ENCODE measurements at regions not wholly inside any gene's neighbourhood (a gene's known extent, or its start where the extent isn't known, plus 50 kb on each side); places are given as distances from the start of the nearest gene placed in this dataset.

DNA sequence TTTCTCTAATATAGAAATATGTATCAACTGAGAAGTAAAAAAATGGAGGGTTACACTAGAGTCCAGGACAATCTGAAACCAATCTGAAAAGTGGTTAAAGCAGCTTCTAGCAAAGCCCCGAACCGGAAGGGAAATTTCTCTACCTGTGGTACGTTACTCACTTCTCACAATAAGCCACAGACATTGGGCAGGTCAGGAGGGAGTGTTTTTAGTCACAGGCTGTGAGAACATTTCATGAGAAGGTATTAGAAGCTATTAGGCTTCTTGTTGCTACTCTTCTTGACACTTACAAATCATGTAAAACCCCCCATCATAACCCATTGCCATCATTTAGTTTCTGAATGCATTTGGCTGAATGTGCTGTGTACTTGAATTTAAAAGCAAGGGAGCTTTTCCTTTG, 120.9 kb downstream of the NUFIP1 start:
- H4K20me1 ChIP-seq (ENCODE audit: control insufficient read depth, extremely low read depth, insufficient read depth, low read length), result no peaks in the 10 kb centered on the region
- H3K4me2 ChIP-seq (ENCODE audit: control insufficient read depth, extremely low read depth, insufficient read depth, low read depth, low read length), result no peak overlapping the region
- no peaks in the 10 kb centered on the region for H3K9me1 ChIP-seq (ENCODE audit: control insufficient read depth, extremely low read depth, insufficient read depth, low read length)
- no peaks in the 10 kb centered on the region for H3K36me3 ChIP-seq (ENCODE audit: control insufficient read depth in 2 of 2, extremely low read depth in 1 of 2, insufficient read depth in 2 of 2, low read length in 2 of 2)
- DNase-seq (ENCODE audit: low read depth, low spot score), result no peak
- no peak overlapping the region for H2AFZ ChIP-seq (ENCODE audit: control insufficient read depth, low read length)
- no peaks in the 10 kb centered on the region for H3K79me2 ChIP-seq (ENCODE audit: control insufficient read depth, insufficient read depth, low read length)
- H3K9ac ChIP-seq (ENCODE audit: control insufficient read depth, extremely low read depth, insufficient read depth, low read length), result no peak overlapping the region
- dilution Hi-C loops (cut with MboI; ENCODE audit: extremely low pct_ligation_motif_present, low sequenced_read_pairs), result no loop called here
- no peaks in the 10 kb centered on the region for H3K4me1 ChIP-seq (ENCODE audit: control insufficient read depth, extremely low read depth, insufficient read depth, low read length)
- H3K4me3 ChIP-seq (ENCODE audit: control insufficient read depth in 2 of 3, extremely low read depth in 1 of 3, insufficient read depth in 2 of 3, low read depth in 1 of 3, low read length in 3 of 3), result no peak overlapping the region
- H3K9me3 ChIP-seq (ENCODE audit: control insufficient read depth, low read depth, low read length), result no peaks in the 10 kb centered on the region
- H3K27me3 ChIP-seq (ENCODE audit: control insufficient read depth, extremely low read depth, insufficient read depth, low read length), result no peaks in the 10 kb centered on the region
- FAIRE-seq, result no peak
- TF ChIP-seq, protein P1, sequence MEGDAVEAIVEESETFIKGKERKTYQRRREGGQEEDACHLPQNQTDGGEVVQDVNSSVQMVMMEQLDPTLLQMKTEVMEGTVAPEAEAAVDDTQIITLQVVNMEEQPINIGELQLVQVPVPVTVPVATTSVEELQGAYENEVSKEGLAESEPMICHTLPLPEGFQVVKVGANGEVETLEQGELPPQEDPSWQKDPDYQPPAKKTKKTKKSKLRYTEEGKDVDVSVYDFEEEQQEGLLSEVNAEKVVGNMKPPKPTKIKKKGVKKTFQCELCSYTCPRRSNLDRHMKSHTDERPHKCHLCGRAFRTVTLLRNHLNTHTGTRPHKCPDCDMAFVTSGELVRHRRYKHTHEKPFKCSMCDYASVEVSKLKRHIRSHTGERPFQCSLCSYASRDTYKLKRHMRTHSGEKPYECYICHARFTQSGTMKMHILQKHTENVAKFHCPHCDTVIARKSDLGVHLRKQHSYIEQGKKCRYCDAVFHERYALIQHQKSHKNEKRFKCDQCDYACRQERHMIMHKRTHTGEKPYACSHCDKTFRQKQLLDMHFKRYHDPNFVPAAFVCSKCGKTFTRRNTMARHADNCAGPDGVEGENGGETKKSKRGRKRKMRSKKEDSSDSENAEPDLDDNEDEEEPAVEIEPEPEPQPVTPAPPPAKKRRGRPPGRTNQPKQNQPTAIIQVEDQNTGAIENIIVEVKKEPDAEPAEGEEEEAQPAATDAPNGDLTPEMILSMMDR (optimal IDR thresholded peaks at IDR 0.05 in 1 of 3, IDR thresholded peaks at IDR 0.05 in 1 of 3, conservative IDR thresholded peaks at IDR 0.05 in 1 of 3; ENCODE audit: extremely low read depth in 1 of 3, insufficient read depth in 2 of 3, low read length in 3 of 3), result no peak
- TF ChIP-seq EZH2 (IDR thresholded peaks at IDR 0.05; ENCODE audit: low read length), result no peak
- no peak overlapping the region for H3K27ac ChIP-seq (ENCODE audit: control insufficient read depth, insufficient read depth, low read length)

DNA sequence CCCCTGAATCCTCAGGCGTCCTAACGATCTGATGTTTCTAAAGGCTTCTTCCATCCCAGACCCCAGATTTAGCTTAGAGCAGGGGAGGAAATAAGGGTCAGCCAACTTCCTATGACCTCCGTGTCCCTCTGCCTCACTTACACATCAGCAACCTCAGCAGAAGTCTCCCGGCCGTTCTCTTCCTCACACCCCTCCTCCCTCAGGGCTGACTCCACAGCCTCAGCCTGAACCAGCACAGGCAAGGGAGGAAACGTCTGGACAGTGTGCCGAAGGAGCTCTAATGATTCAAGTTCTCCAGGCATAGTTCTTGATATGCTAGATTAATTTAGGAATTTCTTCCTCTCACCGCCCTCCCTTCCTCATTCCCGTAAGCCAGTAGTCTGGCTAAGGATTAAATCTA, 121.4 kb downstream of the NUFIP1 start:
- DNase-seq (ENCODE audit: low read depth, low spot score) (no peak), FAIRE-seq (no peak)
- Histone ChIP-seq H3K9me3 (ENCODE audit: control insufficient read depth, low read depth, low read length) (no peaks in the 10 kb centered on the region), H3K9ac (ENCODE audit: control insufficient read depth, extremely low read depth, insufficient read depth, low read length) (no peak overlapping the region), H3K27me3 (ENCODE audit: control insufficient read depth, extremely low read depth, insufficient read depth, low read length) (no peaks in the 10 kb centered on the region), H3K27ac (ENCODE audit: control insufficient read depth, insufficient read depth, low read length) (no peak overlapping the region), H3K9me1 (ENCODE audit: control insufficient read depth, extremely low read depth, insufficient read depth, low read length) (no peaks in the 10 kb centered on the region), H2AFZ (ENCODE audit: control insufficient read depth, low read length) (no peak overlapping the region), H4K20me1 (ENCODE audit: control insufficient read depth, extremely low read depth, insufficient read depth, low read length) (no peaks in the 10 kb centered on the region), H3K4me3 (ENCODE audit: control insufficient read depth in 2 of 3, extremely low read depth in 1 of 3, insufficient read depth in 2 of 3, low read depth in 1 of 3, low read length in 3 of 3) (no peak overlapping the region), H3K4me2 (ENCODE audit: control insufficient read depth, extremely low read depth, insufficient read depth, low read depth, low read length) (no peak overlapping the region), H3K36me3 (ENCODE audit: control insufficient read depth in 2 of 2, extremely low read depth in 1 of 2, insufficient read depth in 2 of 2, low read length in 2 of 2) (no peaks in the 10 kb centered on the region), H3K79me2 (ENCODE audit: control insufficient read depth, insufficient read depth, low read length) (no peaks in the 10 kb centered on the region), H3K4me1 (ENCODE audit: control insufficient read depth, extremely low read depth, insufficient read depth, low read length) (no peaks in the 10 kb centered on the region)
- dilution Hi-C loops (cut with MboI; ENCODE audit: extremely low pct_ligation_motif_present, low sequenced_read_pairs), result no loop called here
- TF ChIP-seq, protein P1 (optimal IDR thresholded peaks at IDR 0.05 in 1 of 3, IDR thresholded peaks at IDR 0.05 in 1 of 3, conservative IDR thresholded peaks at IDR 0.05 in 1 of 3; ENCODE audit: extremely low read depth in 1 of 3, insufficient read depth in 2 of 3, low read length in 3 of 3), result no peak
- no peak for TF ChIP-seq EZH2 (IDR thresholded peaks at IDR 0.05; ENCODE audit: low read length)

Measured in keratinocyte (primary cell).